ENCODE measurements at regions not wholly inside any gene's neighbourhood (a gene's known extent, or its start where the extent isn't known, plus 50 kb on each side); places are given as distances from the start of the nearest gene placed in this dataset.

GRCh38 chr7:26022982-26023381 is 129.0 kb upstream of the NFE2L3 start:
- H3K27me3 ChIP-seq (ENCODE audit: control insufficient read depth, insufficient read depth, low read length, poor library complexity, severe bottlenecking): no peaks in the 10 kb centered on the region
- H3K4me3 ChIP-seq (ENCODE audit: insufficient read depth, low read depth, low read length): no peak overlapping the region
- H3K9me3 ChIP-seq (ENCODE audit: control insufficient read depth, low read length): no peaks in the 10 kb centered on the region
- no peaks in the 10 kb centered on the region for H3K36me3 ChIP-seq (ENCODE audit: control insufficient read depth, insufficient read depth, low read length)
- no peaks in the 10 kb centered on the region for H3K4me1 ChIP-seq (ENCODE audit: control insufficient read depth, insufficient read depth, low read length)
- WGBS, 2 experiments: 83 to 100% methylated on average over 1 of the region's 3 CpGs
- H3K27ac ChIP-seq (ENCODE audit: insufficient read depth, low read depth, low read length, poor library complexity, severe bottlenecking): no peak overlapping the region

DNA sequence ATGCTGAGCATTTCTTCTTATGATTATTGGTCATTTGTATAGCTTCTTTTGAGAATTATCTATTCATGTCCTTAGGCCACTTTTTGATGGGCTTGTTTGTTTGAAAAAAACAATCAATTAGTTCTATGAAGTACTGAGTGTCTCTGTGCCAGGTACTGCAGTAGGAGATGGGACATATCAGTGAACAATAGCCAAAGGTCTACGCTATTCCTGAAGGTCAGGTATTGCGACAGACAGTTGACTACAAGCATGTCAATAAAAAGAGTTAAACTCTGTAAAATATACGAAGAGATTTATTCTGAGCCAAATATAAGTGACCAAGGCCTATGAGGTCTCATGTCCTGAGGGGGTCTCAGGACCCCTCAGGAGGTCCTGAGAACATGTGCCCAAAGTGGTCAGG is 122.1 kb upstream of the NFE2L3 start:
- Histone ChIP-seq H3K4me3 (ENCODE audit: insufficient read depth, low read depth, low read length) (no peak overlapping the region), H3K4me1 (ENCODE audit: control insufficient read depth, insufficient read depth, low read length) (no peaks in the 10 kb centered on the region), H3K27ac (ENCODE audit: insufficient read depth, low read depth, low read length, poor library complexity, severe bottlenecking) (no peak overlapping the region), H3K9me3 (ENCODE audit: control insufficient read depth, low read length) (no peaks in the 10 kb centered on the region), H3K27me3 (ENCODE audit: control insufficient read depth, insufficient read depth, low read length, poor library complexity, severe bottlenecking) (no peaks in the 10 kb centered on the region), H3K36me3 (ENCODE audit: control insufficient read depth, insufficient read depth, low read length) (no peaks in the 10 kb centered on the region)
- 96 to 97% methylated on average over 3 of the region's 3 CpGs for WGBS, 2 experiments

GRCh38 chr7:26034391-26034790 is 117.6 kb upstream of the NFE2L3 start:
- no peak overlapping the region for H3K27ac ChIP-seq (ENCODE audit: insufficient read depth, low read depth, low read length, poor library complexity, severe bottlenecking)
- H3K9me3 ChIP-seq (ENCODE audit: control insufficient read depth, low read length): no peaks in the 10 kb centered on the region
- no peaks in the 10 kb centered on the region for H3K4me1 ChIP-seq (ENCODE audit: control insufficient read depth, insufficient read depth, low read length)
- no peaks in the 10 kb centered on the region for H3K36me3 ChIP-seq (ENCODE audit: control insufficient read depth, insufficient read depth, low read length)
- H3K4me3 ChIP-seq (ENCODE audit: insufficient read depth, low read depth, low read length): no peak overlapping the region
- WGBS, 2 experiments: 81 to 89% methylated on average over 3 of the region's 3 CpGs
- H3K27me3 ChIP-seq (ENCODE audit: control insufficient read depth, insufficient read depth, low read length, poor library complexity, severe bottlenecking): no peaks in the 10 kb centered on the region

DNA sequence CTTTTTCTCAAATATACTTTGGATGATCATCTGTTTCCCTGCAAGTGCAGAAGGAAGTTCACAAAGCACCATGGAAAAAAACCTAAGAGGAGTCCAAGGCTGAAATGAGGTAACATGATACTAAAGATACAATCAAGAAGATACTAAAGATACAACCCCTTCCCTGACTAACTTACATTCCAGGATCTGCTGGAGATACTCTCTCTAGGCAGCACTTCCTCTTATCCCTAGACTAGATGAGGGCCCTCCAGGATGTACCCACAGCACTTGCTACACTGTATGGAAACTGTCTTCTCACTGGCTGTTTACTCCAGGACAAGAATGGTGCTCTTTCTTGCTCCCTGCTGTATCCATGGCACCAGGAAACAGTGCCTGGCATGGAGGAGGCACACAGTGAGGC is 116.4 kb upstream of the NFE2L3 start:
- H3K4me3 ChIP-seq (ENCODE audit: insufficient read depth, low read depth, low read length): no peak overlapping the region
- no peaks in the 10 kb centered on the region for H3K4me1 ChIP-seq (ENCODE audit: control insufficient read depth, insufficient read depth, low read length)
- H3K36me3 ChIP-seq (ENCODE audit: control insufficient read depth, insufficient read depth, low read length): no peaks in the 10 kb centered on the region
- no peaks in the 10 kb centered on the region for H3K27me3 ChIP-seq (ENCODE audit: control insufficient read depth, insufficient read depth, low read length, poor library complexity, severe bottlenecking)
- H3K27ac ChIP-seq (ENCODE audit: insufficient read depth, low read depth, low read length, poor library complexity, severe bottlenecking): no peak overlapping the region
- no peaks in the 10 kb centered on the region for H3K9me3 ChIP-seq (ENCODE audit: control insufficient read depth, low read length)

- Histone ChIP-seq H3K4me1 (ENCODE audit: control insufficient read depth, insufficient read depth, low read length) (no peaks in the 10 kb centered on the region), H3K27ac (ENCODE audit: insufficient read depth, low read depth, low read length, poor library complexity, severe bottlenecking) (no peak overlapping the region), H3K9me3 (ENCODE audit: control insufficient read depth, low read length) (no peaks in the 10 kb centered on the region), H3K4me3 (ENCODE audit: insufficient read depth, low read depth, low read length) (no peak overlapping the region), H3K36me3 (ENCODE audit: control insufficient read depth, insufficient read depth, low read length) (no peaks in the 10 kb centered on the region), H3K27me3 (ENCODE audit: control insufficient read depth, insufficient read depth, low read length, poor library complexity, severe bottlenecking) (no peaks in the 10 kb centered on the region)
- 88 to 100% methylated on average over 1 of the region's 1 CpG for WGBS, 2 experiments
Observed at GRCh38 chr7:26036092-26036491, 115.9 kb upstream of the NFE2L3 start.

DNA sequence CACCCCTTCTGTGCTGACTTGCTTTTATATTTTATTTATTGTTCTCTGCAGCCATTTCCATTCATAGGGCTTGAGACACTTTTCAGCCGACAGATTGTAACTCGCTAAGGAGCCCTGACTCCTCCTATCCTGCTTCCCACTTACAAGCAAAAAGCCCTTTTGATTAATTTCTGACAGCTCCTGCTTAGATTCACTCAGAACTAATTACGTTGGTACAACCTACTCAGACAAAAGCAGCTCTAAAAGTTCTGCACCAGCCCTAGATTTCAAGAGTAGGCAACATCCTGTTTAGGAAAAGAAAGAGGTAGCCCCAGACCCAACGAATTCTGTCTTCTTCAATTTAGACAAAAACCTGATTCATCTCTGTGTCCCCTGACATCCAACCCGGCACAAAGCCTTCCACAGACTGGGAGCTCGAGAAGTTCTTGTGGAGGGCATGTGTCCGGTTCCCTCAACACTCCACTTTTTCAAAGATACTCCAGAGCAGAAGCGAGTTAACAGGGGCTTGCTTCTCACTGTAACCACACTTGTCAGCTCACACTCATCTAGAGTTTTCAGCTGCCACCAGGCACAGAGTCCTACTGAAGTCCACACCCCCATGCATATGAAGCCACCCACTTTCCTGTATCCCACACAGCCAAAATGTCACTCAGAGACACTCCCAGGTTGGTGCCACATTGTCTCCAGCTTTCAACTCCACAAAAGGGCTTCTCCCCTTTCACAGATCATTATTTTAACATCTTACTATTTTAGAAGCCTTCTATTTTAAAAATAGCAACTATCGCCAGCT is 113.6 kb upstream of the NFE2L3 start:
- Histone ChIP-seq H3K27ac (ENCODE audit: insufficient read depth, low read depth, low read length, poor library complexity, severe bottlenecking) (no peak overlapping the region), H3K36me3 (ENCODE audit: control insufficient read depth, insufficient read depth, low read length) (no peaks in the 10 kb centered on the region), H3K4me1 (ENCODE audit: control insufficient read depth, insufficient read depth, low read length) (no peaks in the 10 kb centered on the region), H3K27me3 (ENCODE audit: control insufficient read depth, insufficient read depth, low read length, poor library complexity, severe bottlenecking) (no peaks in the 10 kb centered on the region), H3K9me3 (ENCODE audit: control insufficient read depth, low read length) (no peaks in the 10 kb centered on the region), H3K4me3 (ENCODE audit: insufficient read depth, low read depth, low read length) (no peak overlapping the region)
- WGBS, 2 experiments: 85 to 88% methylated on average over 9 of the region's 9 CpGs

- no peaks in the 10 kb centered on the region for H3K27me3 ChIP-seq (ENCODE audit: control insufficient read depth, insufficient read depth, low read length, poor library complexity, severe bottlenecking)
- WGBS, 2 experiments: 91 to 96% methylated on average over 5 of the region's 5 CpGs
- no peak overlapping the region for H3K4me3 ChIP-seq (ENCODE audit: insufficient read depth, low read depth, low read length)
- no peaks in the 10 kb centered on the region for H3K4me1 ChIP-seq (ENCODE audit: control insufficient read depth, insufficient read depth, low read length)
- H3K9me3 ChIP-seq (ENCODE audit: control insufficient read depth, low read length): no peaks in the 10 kb centered on the region
- H3K36me3 ChIP-seq (ENCODE audit: control insufficient read depth, insufficient read depth, low read length): no peaks in the 10 kb centered on the region
- H3K27ac ChIP-seq (ENCODE audit: insufficient read depth, low read depth, low read length, poor library complexity, severe bottlenecking): no peak overlapping the region
Observed at GRCh38 chr7:26040085-26040484, 111.9 kb upstream of the NFE2L3 start.

- H3K9me3 ChIP-seq (ENCODE audit: control insufficient read depth, low read length): no peaks in the 10 kb centered on the region
- WGBS, 2 experiments: 93 to 99% methylated on average over 5 of the region's 6 CpGs
- no peak overlapping the region for H3K4me3 ChIP-seq (ENCODE audit: insufficient read depth, low read depth, low read length)
- H3K4me1 ChIP-seq (ENCODE audit: control insufficient read depth, insufficient read depth, low read length): no peaks in the 10 kb centered on the region
- no peaks in the 10 kb centered on the region for H3K36me3 ChIP-seq (ENCODE audit: control insufficient read depth, insufficient read depth, low read length)
- H3K27me3 ChIP-seq (ENCODE audit: control insufficient read depth, insufficient read depth, low read length, poor library complexity, severe bottlenecking): no peaks in the 10 kb centered on the region
- H3K27ac ChIP-seq (ENCODE audit: insufficient read depth, low read depth, low read length, poor library complexity, severe bottlenecking): no peak overlapping the region
Observed at GRCh38 chr7:26042237-26042636, 109.8 kb upstream of the NFE2L3 start.

- WGBS, 2 experiments: 91 to 92% methylated on average over 7 of the region's 7 CpGs
- no peak overlapping the region for H3K4me3 ChIP-seq (ENCODE audit: insufficient read depth, low read depth, low read length)
- H3K9me3 ChIP-seq (ENCODE audit: control insufficient read depth, low read length): no peaks in the 10 kb centered on the region
- H3K27ac ChIP-seq (ENCODE audit: insufficient read depth, low read depth, low read length, poor library complexity, severe bottlenecking): no peak overlapping the region
- no peaks in the 10 kb centered on the region for H3K4me1 ChIP-seq (ENCODE audit: control insufficient read depth, insufficient read depth, low read length)
- no peaks in the 10 kb centered on the region for H3K27me3 ChIP-seq (ENCODE audit: control insufficient read depth, insufficient read depth, low read length, poor library complexity, severe bottlenecking)
- no peaks in the 10 kb centered on the region for H3K36me3 ChIP-seq (ENCODE audit: control insufficient read depth, insufficient read depth, low read length)
Observed at GRCh38 chr7:26043801-26044200, 108.2 kb upstream of the NFE2L3 start.

GRCh38 chr7:26044320-26044719 is 107.7 kb upstream of the NFE2L3 start:
- Histone ChIP-seq H3K4me1 (ENCODE audit: control insufficient read depth, insufficient read depth, low read length) (no peaks in the 10 kb centered on the region), H3K27me3 (ENCODE audit: control insufficient read depth, insufficient read depth, low read length, poor library complexity, severe bottlenecking) (no peaks in the 10 kb centered on the region), H3K36me3 (ENCODE audit: control insufficient read depth, insufficient read depth, low read length) (no peaks in the 10 kb centered on the region), H3K27ac (ENCODE audit: insufficient read depth, low read depth, low read length, poor library complexity, severe bottlenecking) (no peak overlapping the region), H3K9me3 (ENCODE audit: control insufficient read depth, low read length) (no peaks in the 10 kb centered on the region), H3K4me3 (ENCODE audit: insufficient read depth, low read depth, low read length) (no peak overlapping the region)
- WGBS, 2 experiments: 91 to 93% methylated on average over 5 of the region's 5 CpGs

GRCh38 chr7:26046150-26046549 is 105.8 kb upstream of the NFE2L3 start:
- H3K4me1 ChIP-seq (ENCODE audit: control insufficient read depth, insufficient read depth, low read length): no peaks in the 10 kb centered on the region
- H3K4me3 ChIP-seq (ENCODE audit: insufficient read depth, low read depth, low read length): no peak overlapping the region
- 92 to 96% methylated on average over 3 of the region's 3 CpGs for WGBS, 2 experiments
- H3K27me3 ChIP-seq (ENCODE audit: control insufficient read depth, insufficient read depth, low read length, poor library complexity, severe bottlenecking): no peaks in the 10 kb centered on the region
- no peaks in the 10 kb centered on the region for H3K36me3 ChIP-seq (ENCODE audit: control insufficient read depth, insufficient read depth, low read length)
- no peak overlapping the region for H3K27ac ChIP-seq (ENCODE audit: insufficient read depth, low read depth, low read length, poor library complexity, severe bottlenecking)
- no peaks in the 10 kb centered on the region for H3K9me3 ChIP-seq (ENCODE audit: control insufficient read depth, low read length)
